ENCODE measurements at regions not wholly inside any gene's neighbourhood (a gene's known extent, or its start where the extent isn't known, plus 50 kb on each side); places are given as distances from the start of the nearest gene placed in this dataset.
"Not testable (repeated sequence)": the region's sequence is repeated elsewhere in the genome, so short reads cannot be mapped to it uniquely, and the experiment has no call there.

DNA sequence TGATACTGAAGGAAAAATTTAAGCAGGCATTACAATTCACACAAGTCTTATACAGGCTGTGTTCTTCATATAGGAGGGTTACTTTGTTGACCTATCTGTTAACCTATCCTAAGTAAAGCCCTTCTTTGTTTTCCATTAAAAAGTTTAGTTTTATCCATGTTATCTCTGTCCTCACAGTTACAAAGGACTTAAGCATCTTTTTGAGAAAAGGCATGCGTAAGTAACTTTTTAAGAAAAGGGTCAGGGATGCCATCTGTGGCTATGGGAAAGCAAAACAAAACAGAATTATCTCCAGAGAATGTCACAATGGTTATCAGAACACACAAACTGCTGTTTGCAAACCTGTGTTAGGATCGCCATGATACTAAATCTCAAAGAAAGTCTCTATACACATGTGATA is 295.8 kb upstream of the MTPN start:
- Histone ChIP-seq H3K9me3 (replicated peaks; ENCODE audit: low read length) (no peaks in the 10 kb centered on the region), H3K9ac (ENCODE audit: low read depth, low read length) (no peak overlapping the region), H3K4me3 (ENCODE audit: low read length) (no peak overlapping the region), H3K27me3 (ENCODE audit: control insufficient read depth, insufficient read depth, low read length) (no peaks in the 10 kb centered on the region), H3K4me2 (ENCODE audit: low read length) (no peak overlapping the region), H3K4me1 (ENCODE audit: control insufficient read depth, insufficient read depth, low read length) (no peaks in the 10 kb centered on the region), H3K36me3 (ENCODE audit: insufficient read depth, low read length) (no peaks in the 10 kb centered on the region)

DNA sequence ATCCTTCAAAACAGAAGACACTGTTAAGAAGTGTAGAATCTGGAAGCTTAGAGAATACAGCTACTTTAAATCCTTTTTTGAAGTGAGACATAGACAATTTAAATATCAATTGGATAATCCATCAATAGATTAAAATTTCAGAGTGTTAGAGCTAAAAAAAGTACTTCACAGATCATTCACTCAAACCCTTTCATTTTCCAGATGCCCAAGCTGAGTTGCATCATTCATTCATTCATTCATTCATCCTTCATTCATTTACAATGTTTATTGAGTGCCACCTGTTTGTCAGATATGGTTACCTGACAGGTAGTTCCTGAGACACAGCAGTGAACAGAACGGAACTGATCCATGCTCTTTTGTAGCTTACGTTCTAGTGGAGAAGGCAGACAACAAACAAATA is 290.7 kb upstream of the MTPN start:
- Histone ChIP-seq H3K9me3 (replicated peaks; ENCODE audit: low read length) (no peaks in the 10 kb centered on the region), H3K4me1 (ENCODE audit: control insufficient read depth, insufficient read depth, low read length) (no peaks in the 10 kb centered on the region), H3K9ac (ENCODE audit: low read depth, low read length) (no peak overlapping the region)

DNA sequence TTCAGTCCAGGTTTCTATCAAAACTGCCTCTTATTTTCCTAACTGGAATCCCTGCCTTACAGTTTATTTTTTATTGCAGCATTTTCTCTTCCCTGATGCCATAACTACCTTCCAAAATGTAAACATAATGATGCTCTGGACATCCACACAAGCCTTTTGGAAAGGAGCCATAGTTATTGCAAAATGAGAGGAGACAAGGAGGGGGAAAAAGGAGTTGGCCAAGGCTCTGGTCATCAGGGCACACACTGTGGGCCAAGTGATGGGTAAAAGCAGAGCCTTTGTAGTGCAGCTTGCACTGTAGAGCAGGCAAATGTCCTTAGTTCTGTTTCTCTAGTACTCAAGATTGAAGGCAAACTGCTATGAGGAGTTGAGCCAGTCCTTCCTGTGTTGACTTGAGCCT is 289.3 kb upstream of the MTPN start:
- H3K9ac ChIP-seq (ENCODE audit: low read depth, low read length), result no peak overlapping the region
- no peaks in the 10 kb centered on the region for H3K9me3 ChIP-seq (replicated peaks; ENCODE audit: low read length)
- H3K4me1 ChIP-seq (ENCODE audit: control insufficient read depth, insufficient read depth, low read length), result no peaks in the 10 kb centered on the region
- H3K4me3 ChIP-seq (ENCODE audit: low read length), result no peak overlapping the region
- H3K36me3 ChIP-seq (ENCODE audit: insufficient read depth, low read length), result no peaks in the 10 kb centered on the region
- no peak overlapping the region for H3K4me2 ChIP-seq (ENCODE audit: low read length)
- H3K27me3 ChIP-seq (ENCODE audit: control insufficient read depth, insufficient read depth, low read length), result no peaks in the 10 kb centered on the region

More for the DNA sequence above, 290.7 kb upstream of the MTPN start:
- H3K27me3 ChIP-seq (ENCODE audit: control insufficient read depth, insufficient read depth, low read length), result no peaks in the 10 kb centered on the region
- no peak overlapping the region for H3K4me3 ChIP-seq (ENCODE audit: low read length)
- no peak overlapping the region for H3K4me2 ChIP-seq (ENCODE audit: low read length)
- no peaks in the 10 kb centered on the region for H3K36me3 ChIP-seq (ENCODE audit: insufficient read depth, low read length)

DNA sequence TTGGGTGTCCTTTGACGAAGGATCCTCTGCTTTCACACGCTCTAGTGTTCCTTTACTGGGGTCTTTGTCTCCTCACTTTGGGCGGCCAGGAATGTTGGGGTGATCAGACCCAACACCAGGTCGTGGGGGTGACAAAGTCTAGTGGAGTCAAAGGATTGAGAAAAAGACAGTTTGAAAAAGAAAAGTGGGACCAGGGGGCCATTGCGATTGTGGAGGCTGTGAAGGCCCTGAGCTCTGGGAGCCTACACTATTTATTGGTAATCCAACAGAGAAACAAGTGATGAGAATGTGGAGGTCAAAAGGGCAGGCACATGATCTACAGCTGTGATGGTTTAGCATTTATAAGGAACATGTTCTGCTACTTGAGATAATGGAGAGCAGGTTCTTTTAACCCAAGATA is 287.1 kb upstream of the MTPN start:
- H3K9me3 ChIP-seq (replicated peaks; ENCODE audit: low read length); H3K4me2 ChIP-seq (ENCODE audit: low read length); H3K4me3 ChIP-seq (ENCODE audit: low read length); H3K36me3 ChIP-seq (ENCODE audit: insufficient read depth, low read length); H3K9ac ChIP-seq (ENCODE audit: low read depth, low read length); H3K27me3 ChIP-seq (ENCODE audit: control insufficient read depth, insufficient read depth, low read length); H3K4me1 ChIP-seq (ENCODE audit: control insufficient read depth, insufficient read depth, low read length): not testable (repeated sequence)

DNA sequence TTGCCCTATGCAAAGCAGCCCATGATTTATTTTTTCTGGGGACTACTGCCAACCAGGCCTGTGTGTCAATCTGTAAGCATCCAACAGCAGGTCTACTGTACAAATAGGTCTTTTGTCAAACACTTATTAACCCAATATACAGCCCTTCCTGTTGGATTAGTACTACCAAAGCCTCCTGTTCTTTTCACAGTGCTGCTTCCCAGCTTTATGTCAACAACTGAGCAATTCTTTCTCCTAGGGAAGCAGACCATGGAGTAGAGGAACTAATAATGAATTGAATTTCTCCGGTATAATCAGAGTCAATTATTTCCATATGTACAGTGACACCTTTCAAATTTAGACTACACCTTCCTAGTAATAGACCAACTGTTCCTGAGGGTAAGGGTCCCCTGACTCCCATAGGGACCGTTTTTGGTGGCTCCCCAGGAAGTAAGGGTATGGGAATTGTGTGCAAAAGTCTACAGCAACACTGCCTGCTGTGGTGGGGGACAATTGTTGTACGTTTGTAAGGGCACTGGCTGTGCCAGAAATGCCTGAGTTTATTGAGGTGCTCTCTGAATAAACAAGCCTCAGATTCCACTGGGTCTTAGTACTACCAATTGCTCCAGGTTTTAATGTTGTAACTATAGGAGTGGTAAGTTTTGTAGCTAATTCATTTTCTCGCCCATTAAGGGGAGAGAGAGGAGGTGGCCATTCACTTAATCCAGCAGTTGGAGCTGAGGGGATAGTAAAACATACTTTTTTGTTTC is 286.1 kb upstream of the MTPN start:
- H3K27me3 ChIP-seq (ENCODE audit: control insufficient read depth, insufficient read depth, low read length); H3K9me3 ChIP-seq (replicated peaks; ENCODE audit: low read length); H3K9ac ChIP-seq (ENCODE audit: low read depth, low read length); H3K4me1 ChIP-seq (ENCODE audit: control insufficient read depth, insufficient read depth, low read length); H3K4me2 ChIP-seq (ENCODE audit: low read length); H3K4me3 ChIP-seq (ENCODE audit: low read length); H3K36me3 ChIP-seq (ENCODE audit: insufficient read depth, low read length): not testable (repeated sequence)

DNA sequence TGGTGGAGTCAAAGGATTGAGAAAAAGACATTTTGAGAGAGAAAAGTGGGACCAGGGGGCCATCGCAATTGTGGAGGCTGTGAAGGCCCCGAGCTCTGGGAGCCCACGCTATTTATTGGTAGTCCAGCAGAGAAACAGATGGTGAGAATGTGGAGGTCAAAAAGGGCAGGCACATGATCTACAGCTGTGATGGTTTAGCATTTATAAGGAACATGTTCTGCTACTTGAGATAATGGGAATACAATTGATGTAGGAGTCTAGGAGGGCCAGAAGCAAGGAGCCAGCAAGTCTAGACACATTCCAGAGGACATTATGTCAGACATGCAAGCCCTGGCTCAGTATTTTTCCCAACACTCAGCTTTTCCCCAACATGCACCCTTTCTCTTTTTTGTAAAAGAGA is 283.4 kb upstream of the MTPN start:
- H3K9ac ChIP-seq (ENCODE audit: low read depth, low read length); H3K9me3 ChIP-seq (replicated peaks; ENCODE audit: low read length); H3K4me3 ChIP-seq (ENCODE audit: low read length); H3K36me3 ChIP-seq (ENCODE audit: insufficient read depth, low read length); H3K27me3 ChIP-seq (ENCODE audit: control insufficient read depth, insufficient read depth, low read length); H3K4me1 ChIP-seq (ENCODE audit: control insufficient read depth, insufficient read depth, low read length); H3K4me2 ChIP-seq (ENCODE audit: low read length): not testable (repeated sequence)

DNA sequence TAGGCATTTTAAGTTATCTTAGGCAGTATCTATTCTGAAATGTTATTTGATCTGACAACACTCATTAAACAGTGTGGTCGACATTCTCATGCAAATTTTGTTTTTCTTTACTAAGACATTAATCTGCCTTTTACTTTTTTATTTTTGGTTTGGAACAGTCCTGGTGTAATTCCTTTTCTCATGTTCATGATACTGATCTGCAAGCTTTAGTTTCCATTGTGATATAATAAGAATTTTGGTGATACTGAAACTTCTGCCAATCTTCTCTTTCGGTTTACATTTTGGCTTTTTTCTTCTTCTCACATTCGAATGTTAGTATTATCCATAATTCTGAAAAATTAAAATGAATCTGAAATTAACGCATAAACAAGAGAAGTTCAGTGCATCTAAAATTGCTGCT is 281.9 kb upstream of the MTPN start:
- Histone ChIP-seq H3K9me3 (replicated peaks; ENCODE audit: low read length) (no peaks in the 10 kb centered on the region), H3K27me3 (ENCODE audit: control insufficient read depth, insufficient read depth, low read length) (no peaks in the 10 kb centered on the region), H3K4me2 (ENCODE audit: low read length) (no peak overlapping the region), H3K4me1 (ENCODE audit: control insufficient read depth, insufficient read depth, low read length) (no peaks in the 10 kb centered on the region), H3K9ac (ENCODE audit: low read depth, low read length) (no peak overlapping the region), H3K36me3 (ENCODE audit: insufficient read depth, low read length) (no peaks in the 10 kb centered on the region), H3K4me3 (ENCODE audit: low read length) (no peak overlapping the region)

DNA sequence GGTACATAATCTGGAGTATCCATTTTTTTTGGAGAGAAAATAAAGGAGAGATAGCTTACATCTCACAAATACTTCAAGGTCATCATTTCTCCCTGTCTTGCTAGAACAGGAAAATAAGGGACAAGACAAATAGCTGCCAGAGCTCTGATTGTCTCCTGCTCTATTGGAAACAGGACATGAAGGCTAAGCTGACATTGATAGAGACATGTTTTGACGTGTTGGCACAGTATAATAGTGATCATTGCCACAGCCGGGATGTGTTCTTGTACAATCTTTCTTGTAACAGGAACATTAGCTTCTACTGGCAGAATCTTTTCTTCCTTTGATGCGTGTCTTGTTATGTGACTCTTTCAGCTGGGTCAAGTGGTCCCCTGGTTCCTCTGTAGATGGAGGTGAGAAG is 279.3 kb upstream of the MTPN start:
- Histone ChIP-seq H3K9me3 (replicated peaks; ENCODE audit: low read length) (no peaks in the 10 kb centered on the region), H3K4me2 (ENCODE audit: low read length) (no peak overlapping the region), H3K4me1 (ENCODE audit: control insufficient read depth, insufficient read depth, low read length) (no peaks in the 10 kb centered on the region), H3K9ac (ENCODE audit: low read depth, low read length) (no peak overlapping the region), H3K36me3 (ENCODE audit: insufficient read depth, low read length) (no peaks in the 10 kb centered on the region), H3K27me3 (ENCODE audit: control insufficient read depth, insufficient read depth, low read length) (no peaks in the 10 kb centered on the region), H3K4me3 (ENCODE audit: low read length) (no peak overlapping the region)

DNA sequence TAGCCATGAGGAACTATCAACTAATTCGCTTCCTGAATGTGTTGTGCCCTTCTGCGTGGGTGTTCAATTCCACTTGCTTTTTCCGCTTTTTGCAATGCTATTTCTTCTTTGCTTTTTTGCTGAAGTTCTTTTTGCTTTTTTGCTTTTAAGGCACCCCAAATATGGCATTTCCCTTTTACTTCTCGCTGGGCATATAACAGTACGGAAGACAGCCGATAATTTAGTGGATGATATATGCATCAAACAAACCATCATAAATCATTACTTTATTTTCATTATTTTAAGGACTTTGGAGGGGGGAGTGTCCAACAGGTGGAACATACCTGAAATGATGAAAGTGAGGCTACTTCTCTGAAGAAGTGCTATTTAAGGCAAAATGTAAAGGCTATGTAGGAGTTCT is 277.0 kb upstream of the MTPN start:
- Histone ChIP-seq H3K36me3 (ENCODE audit: insufficient read depth, low read length) (no peaks in the 10 kb centered on the region), H3K4me2 (ENCODE audit: low read length) (no peak overlapping the region), H3K4me1 (ENCODE audit: control insufficient read depth, insufficient read depth, low read length) (no peaks in the 10 kb centered on the region), H3K9me3 (replicated peaks; ENCODE audit: low read length) (no peaks in the 10 kb centered on the region), H3K4me3 (ENCODE audit: low read length) (no peak overlapping the region), H3K27me3 (ENCODE audit: control insufficient read depth, insufficient read depth, low read length) (no peaks in the 10 kb centered on the region), H3K9ac (ENCODE audit: low read depth, low read length) (no peak overlapping the region)

DNA sequence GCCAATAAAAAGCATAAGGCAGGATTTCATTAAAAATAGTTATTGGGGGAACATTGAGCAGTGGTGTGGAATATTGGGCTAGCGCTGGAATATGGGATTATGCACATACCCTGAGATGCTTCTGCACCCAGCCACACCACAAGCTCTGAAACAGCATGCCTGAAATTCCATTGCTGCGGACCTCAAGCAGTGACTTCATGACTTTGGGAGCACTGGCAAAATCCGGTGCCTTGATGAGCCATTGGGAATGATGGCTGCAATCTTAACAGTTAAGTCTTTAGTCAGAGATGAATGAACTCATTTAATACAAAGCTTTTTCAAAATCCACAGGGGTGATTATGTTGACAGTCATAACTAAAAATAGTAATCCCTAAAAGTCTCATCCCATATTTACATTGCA is 274.7 kb upstream of the MTPN start:
- Histone ChIP-seq H3K9ac (ENCODE audit: low read depth, low read length) (no peak overlapping the region), H3K27me3 (ENCODE audit: control insufficient read depth, insufficient read depth, low read length) (no peaks in the 10 kb centered on the region), H3K9me3 (replicated peaks; ENCODE audit: low read length) (no peaks in the 10 kb centered on the region), H3K4me2 (ENCODE audit: low read length) (no peak overlapping the region), H3K4me1 (ENCODE audit: control insufficient read depth, insufficient read depth, low read length) (no peaks in the 10 kb centered on the region), H3K36me3 (ENCODE audit: insufficient read depth, low read length) (no peaks in the 10 kb centered on the region), H3K4me3 (ENCODE audit: low read length) (no peak overlapping the region)

DNA sequence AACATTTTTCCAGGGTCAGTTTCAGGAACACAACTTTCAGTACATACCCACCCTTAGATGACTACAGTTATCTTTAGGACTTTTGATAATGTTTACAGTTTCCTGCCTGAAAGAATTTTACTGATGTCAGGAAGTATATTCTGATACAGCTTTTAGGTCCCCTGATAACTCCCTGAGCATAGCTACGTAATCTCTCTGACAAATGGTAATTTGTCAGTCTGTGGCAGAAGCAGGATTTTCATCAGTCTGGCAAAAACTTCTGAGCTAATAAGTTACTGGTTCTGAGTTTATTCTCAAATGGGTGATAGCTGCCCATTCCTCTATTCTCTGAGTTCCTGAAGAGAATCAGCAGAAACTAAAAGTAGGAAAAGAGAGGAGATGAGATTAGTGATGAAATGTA is 270.1 kb upstream of the MTPN start:
- H3K9ac ChIP-seq (ENCODE audit: low read depth, low read length), result no peak overlapping the region
- no peaks in the 10 kb centered on the region for H3K9me3 ChIP-seq (replicated peaks; ENCODE audit: low read length)
- no peaks in the 10 kb centered on the region for H3K27me3 ChIP-seq (ENCODE audit: control insufficient read depth, insufficient read depth, low read length)
- H3K36me3 ChIP-seq (ENCODE audit: insufficient read depth, low read length), result no peaks in the 10 kb centered on the region
- H3K4me1 ChIP-seq (ENCODE audit: control insufficient read depth, insufficient read depth, low read length), result no peaks in the 10 kb centered on the region
- no peak overlapping the region for H3K4me3 ChIP-seq (ENCODE audit: low read length)
- H3K4me2 ChIP-seq (ENCODE audit: low read length), result no peak overlapping the region

DNA sequence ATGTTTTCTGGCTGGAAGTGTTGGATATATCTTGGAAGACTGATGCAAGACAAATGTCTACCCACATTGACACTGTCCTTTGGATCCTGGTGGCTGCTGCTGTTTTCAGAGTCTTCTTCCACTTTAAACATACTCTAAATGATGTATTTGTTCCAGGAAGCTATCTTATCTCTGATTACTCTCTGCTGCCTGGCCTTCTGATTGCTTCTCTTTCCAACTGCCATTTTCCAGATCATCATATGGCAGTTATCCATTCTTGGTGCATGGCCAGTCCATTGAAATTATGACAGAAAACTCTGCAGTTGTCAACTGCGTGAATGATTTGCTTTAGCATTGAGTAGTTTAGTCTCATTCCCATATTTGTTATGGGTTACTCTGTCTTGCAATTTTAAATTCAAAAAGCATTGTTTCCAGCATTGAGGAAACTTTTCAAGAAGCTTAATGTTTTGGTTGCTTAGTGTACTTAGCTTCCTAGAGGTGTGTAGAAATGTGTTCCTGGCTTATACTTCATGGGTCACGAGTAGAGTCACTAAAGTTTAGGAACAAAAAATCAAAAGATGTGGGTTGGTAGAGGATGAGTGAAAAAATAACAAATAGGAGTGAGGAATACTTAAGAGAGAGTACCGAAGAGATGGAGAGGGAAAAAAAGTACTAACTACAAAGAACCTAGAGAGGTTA is 268.3 kb upstream of the MTPN start:
- no peaks in the 10 kb centered on the region for H3K9me3 ChIP-seq (replicated peaks; ENCODE audit: low read length)

More for the DNA sequence above, 268.3 kb upstream of the MTPN start:
- Histone ChIP-seq H3K36me3 (ENCODE audit: insufficient read depth, low read length) (no peaks in the 10 kb centered on the region), H3K4me3 (ENCODE audit: low read length) (no peak overlapping the region), H3K4me2 (ENCODE audit: low read length) (no peak overlapping the region), H3K9ac (ENCODE audit: low read depth, low read length) (no peak overlapping the region), H3K4me1 (ENCODE audit: control insufficient read depth, insufficient read depth, low read length) (no peaks in the 10 kb centered on the region), H3K27me3 (ENCODE audit: control insufficient read depth, insufficient read depth, low read length) (no peaks in the 10 kb centered on the region)

All from skeletal muscle satellite cell (primary cell).